Neural progenitor cell (in vitro differentiated cells): ENCODE measurements at regions not wholly inside any gene's neighbourhood (a gene's known extent, or its start where the extent isn't known, plus 50 kb on each side); places are given as distances from the start of the nearest gene placed in this dataset.
A peak's percentile ranks its signal among the peaks of the same experiment; 100 is the strongest.
"Not testable (repeated sequence)": the region's sequence is repeated elsewhere in the genome, so short reads cannot be mapped to it uniquely, and the experiment has no call there.

Source experiments
- DNase-seq: peaks from one replicate; pipeline ENCODE4 v3.0.0-alpha.2; 2016; ENCODE audit warnings: low spot score
- H2AFZ ChIP-seq: fragments of 200-600 bp; sonication (generic); replicated peaks from 2 replicates; pipeline ENCODE4 v1.6.1; 2016; ENCODE audit warnings: antibody characterized with exemption
- H3F3A ChIP-seq: fragments of 200-600 bp; sonication (generic); 2 replicates; pipeline ENCODE4 v1.6.1; 2016; ENCODE audit warnings: antibody characterized with exemption, low read depth
- H3K27ac ChIP-seq: fragments of 200-600 bp; sonication (generic); 2 replicates; pipeline ENCODE4 v1.5.1; 2016; ENCODE audit warnings: mild to moderate bottlenecking
- H3K27me3 ChIP-seq: fragments of 200-600 bp; sonication (generic); 2 replicates; pipeline ENCODE4 v1.6.1; 2016; ENCODE audit warnings: mild to moderate bottlenecking, moderate library complexity
- H3K36me3 ChIP-seq: fragments of 200-600 bp; sonication (generic); 2 replicates; pipeline ENCODE4 v1.5.1; 2016
- H3K4me1 ChIP-seq: fragments of 200-600 bp; sonication (generic); 2 replicates; pipeline ENCODE4 v1.6.1; 2016; ENCODE audit warnings: mixed run types
- H3K4me2 ChIP-seq: fragments of 200-600 bp; sonication (generic); 2 replicates; pipeline ENCODE4 v1.6.1; 2016
- H3K4me3 ChIP-seq: fragments of 200-600 bp; sonication (generic); 2 replicates; pipeline ENCODE4 v1.5.1; 2016
- H3K79me2 ChIP-seq: fragments of 200-600 bp; sonication (generic); 2 replicates; pipeline ENCODE4 v1.6.1; 2016; ENCODE audit warnings: low read depth
- H3K9ac ChIP-seq: fragments of 200-600 bp; sonication (generic); 2 replicates; pipeline ENCODE4 v1.6.1; 2016
- H3K9me3 ChIP-seq: fragments of 200-600 bp; sonication (generic); 2 replicates; pipeline ENCODE4 v1.5.1; 2016; ENCODE audit warnings: low read depth
- H4K20me1 ChIP-seq: fragments of 200-600 bp; sonication (generic); 2 replicates; pipeline ENCODE4 v1.6.1; 2016; ENCODE audit warnings: low read depth
- H3K27ac Mint-ChIP-seq: 3 replicates; pipeline ENCODE4 v1.8.0; 2021; ENCODE audit warnings: mixed read lengths
- H3K27me3 Mint-ChIP-seq: 2 replicates; pipeline ENCODE4 v1.8.0; 2022; ENCODE audit warnings: low read depth, mild to moderate bottlenecking, inconsistent platforms, moderate library complexity, mixed read lengths; ENCODE audit not compliant: insufficient read depth
- H3K36me3 Mint-ChIP-seq: 3 replicates; pipeline ENCODE4 v1.8.0; 2021; ENCODE audit warnings: mixed read lengths
- H3K4me1 Mint-ChIP-seq: 3 replicates; pipeline ENCODE4 v1.8.0; 2021; ENCODE audit warnings: mixed read lengths
- H3K4me3 Mint-ChIP-seq: 3 replicates; pipeline ENCODE4 v1.8.0; 2021; ENCODE audit warnings: mild to moderate bottlenecking, moderate library complexity, mixed read lengths
- H3K9me3 Mint-ChIP-seq: 3 replicates; pipeline ENCODE4 v1.8.0; 2020; ENCODE audit warnings: mixed read lengths
- CTCF ChIP-seq: fragments of 200-600 bp; sonication (generic); IDR thresholded peaks from 2 replicates; pipeline ENCODE4 v1.5.1; 2017; ENCODE audit warnings: antibody characterized with exemption, mild to moderate bottlenecking
- EZH2 ChIP-seq: fragments of 200-600 bp; sonication (generic); IDR thresholded peaks from 2 replicates; pipeline ENCODE4 v1.6.1; 2017; ENCODE audit warnings: antibody characterized with exemption, mild to moderate bottlenecking, moderate library complexity
- EZH2phosphoT487 ChIP-seq: fragments of 200-600 bp; sonication (generic); IDR thresholded peaks from 2 replicates; pipeline ENCODE4 v1.6.1; 2017; ENCODE audit warnings: antibody characterized with exemption

- H3K4me1 Mint-ChIP-seq, result no peaks in the 10 kb centered on the region
- no peak for DNase-seq
- TF ChIP-seq CTCF, result no peak
- TF ChIP-seq EZH2phosphoT487, result no peak
- no peak for TF ChIP-seq EZH2
Measured at GRCh38 chr12:17283563-17283962, 677.6 kb upstream of the LMO3 start.

GRCh38 chr12:17282169-17282568, 676.2 kb upstream of the LMO3 start:
- H3K4me2 ChIP-seq, H3K79me2 ChIP-seq, H2AFZ ChIP-seq, H3K9me3 Mint-ChIP-seq, H3K27ac ChIP-seq, H3K36me3 Mint-ChIP-seq, H3F3A ChIP-seq, H3K4me3 ChIP-seq, H3K9ac ChIP-seq, H4K20me1 ChIP-seq, H3K27ac Mint-ChIP-seq, H3K9me3 ChIP-seq, H3K4me3 Mint-ChIP-seq, DNase-seq, H3K36me3 ChIP-seq, H3K27me3 ChIP-seq, H3K4me1 ChIP-seq, H3K27me3 Mint-ChIP-seq, H3K4me1 Mint-ChIP-seq: not testable (repeated sequence)

More at GRCh38 chr12:17283563-17283962, 677.6 kb upstream of the LMO3 start:
- Histone ChIP-seq H3K4me1 (no peaks in the 10 kb centered on the region), H3K4me3 (no peak overlapping the region), H2AFZ (no peak overlapping the region), H3K4me2 (no peak overlapping the region), H3K27ac (no peak overlapping the region), H3K9me3 (no peaks in the 10 kb centered on the region), H3K36me3 (no peaks in the 10 kb centered on the region), H3K79me2 (no peaks in the 10 kb centered on the region), H4K20me1 (no peaks in the 10 kb centered on the region), H3K9ac (no peak overlapping the region), H3K27me3 (no peaks in the 10 kb centered on the region), H3F3A (no peaks in the 10 kb centered on the region)
- Mint-ChIP-seq H3K27ac (no peak overlapping the region), H3K4me3 (no peak overlapping the region), H3K27me3 (no peaks in the 10 kb centered on the region), H3K36me3 (no peaks in the 10 kb centered on the region), H3K9me3 (peaks cover 8% of the 10 kb centered on the region)

GRCh38 chr12:17278946-17279345, 673.0 kb upstream of the LMO3 start:
- peak overlapping the region; percentile 12 for H2AFZ ChIP-seq
- no peaks in the 10 kb centered on the region for H3K4me1 ChIP-seq
- Mint-ChIP-seq H3K36me3 (no peaks in the 10 kb centered on the region), H3K9me3 (no peaks in the 10 kb centered on the region), H3K27ac (no peak overlapping the region), H3K4me1 (no peaks in the 10 kb centered on the region), H3K4me3 (no peak overlapping the region), H3K27me3 (no peaks in the 10 kb centered on the region)
- H3K36me3 ChIP-seq, result no peaks in the 10 kb centered on the region
- TF ChIP-seq CTCF (peak; percentile 55), EZH2 (no peak)
- H3F3A ChIP-seq, result no peaks in the 10 kb centered on the region
- DNase-seq, result no peak
- no peak overlapping the region for H3K4me3 ChIP-seq
- no peak overlapping the region for H3K9ac ChIP-seq
- no peaks in the 10 kb centered on the region for H3K27me3 ChIP-seq
- H3K4me2 ChIP-seq, result no peak overlapping the region
- no peaks in the 10 kb centered on the region for H3K9me3 ChIP-seq
- H3K27ac ChIP-seq, result no peak overlapping the region
- H4K20me1 ChIP-seq, result no peaks in the 10 kb centered on the region
- no peaks in the 10 kb centered on the region for H3K79me2 ChIP-seq

GRCh38 chr12:17276196-17276595, 670.2 kb upstream of the LMO3 start:
- Histone ChIP-seq H2AFZ (no peak overlapping the region), H3K9me3 (no peaks in the 10 kb centered on the region), H4K20me1 (no peaks in the 10 kb centered on the region), H3K27ac (no peak overlapping the region), H3K36me3 (no peaks in the 10 kb centered on the region), H3K4me3 (no peak overlapping the region), H3K4me2 (no peak overlapping the region), H3K4me1 (peaks cover 12% of the 10 kb centered on the region), H3K27me3 (no peaks in the 10 kb centered on the region), H3K9ac (no peak overlapping the region), H3F3A (no peaks in the 10 kb centered on the region), H3K79me2 (no peaks in the 10 kb centered on the region)
- Mint-ChIP-seq H3K27me3 (no peaks in the 10 kb centered on the region), H3K36me3 (no peaks in the 10 kb centered on the region), H3K4me3 (no peak overlapping the region), H3K27ac (no peak overlapping the region), H3K4me1 (no peaks in the 10 kb centered on the region), H3K9me3 (no peaks in the 10 kb centered on the region)
- DNase-seq, result no peak
- TF ChIP-seq EZH2 (no peak), CTCF (no peak), EZH2phosphoT487 (no peak)
